GM12878 (cell line): ENCODE measurements at regions not wholly inside any gene's neighbourhood (a gene's known extent, or its start where the extent isn't known, plus 50 kb on each side); places are given as distances from the start of the nearest gene placed in this dataset.

ENCODE experiments used
- ATAC-seq: fragments of 200-7000 bp; cut with Tn5 transposase; 3 replicates; pipeline ENCODE4 v1.9.1; 2020; ENCODE audit warnings: mild to moderate bottlenecking, moderate library complexity
- BruUV-seq: library from RNA; stranded (reverse); fragments of 400-500 nt; replicated peaks from 2 replicates; lab custom pipeline; 2021; lab: Mats Ljungman, UMichigan
- CTCF ChIA-PET: fragments of 300-600 bp; sonication (Branson Sonifier 250); formaldehyde crosslinking; extraction: SDS; loops from one replicate; lab custom pipeline; 2021; ENCODE audit warnings: inconsistent platforms; lab: Yijun Ruan, JAX
- POLR2A ChIA-PET: fragments of 350-600 bp; formaldehyde crosslinking; extraction: SDS; loops from one replicate; lab custom pipeline; 2021; ENCODE audit warnings: inconsistent platforms; lab: Charles Lee
- RAD21 ChIA-PET: fragments of 300-600 bp; sonication (Branson Sonifier 250); formaldehyde crosslinking; loops from one replicate; lab custom pipeline; 2023; ENCODE audit warnings: antibody characterized with exemption; ENCODE audit not compliant: unreplicated experiment; lab: Charles Lee
- SMC1A ChIA-PET: fragments of 300-600 bp; sonication (Branson Sonifier 250); formaldehyde crosslinking; loops from one replicate; lab custom pipeline; 2023; ENCODE audit not compliant: unreplicated experiment, uncharacterized antibody; lab: Charles Lee
- DNase-seq: peaks from one replicate; pipeline ENCODE4 v3.0.0-alpha.2; 2011; ENCODE audit warnings: low read depth, low spot score
- FAIRE-seq: peaks from 3 replicates; lab custom pipeline; 2011; peaks lifted over from hg19 to GRCh38; lab: Jason Lieb, UNC
- H2AFZ ChIP-seq: 2 replicates; pipeline ENCODE4 v1.6.0; 2011; ENCODE audit warnings: low read depth, low read length, control low read depth; ENCODE audit not compliant: control insufficient read depth
- H3K27ac ChIP-seq: 2 replicates; pipeline ENCODE4 v1.5.1; 2011; ENCODE audit warnings: control low read depth; ENCODE audit not compliant: control insufficient read depth, insufficient read depth
- H3K27me3 ChIP-seq, 2 experiments: replicated peaks in 1 of 2; 2 replicates each; pipeline versions ENCODE4 v1.6.0 to v1.6.1; 2011; ENCODE audit warnings: low read length in 1 of 2; ENCODE audit not compliant: control insufficient read depth in 2 of 2, insufficient read depth in 2 of 2
- H3K36me3 ChIP-seq, 2 experiments: 2 replicates each; pipeline ENCODE4 v1.5.1; 2011; ENCODE audit warnings: low read length in 1 of 2; ENCODE audit not compliant: control insufficient read depth in 2 of 2, insufficient read depth in 2 of 2
- H3K4me1 ChIP-seq: 2 replicates; pipeline ENCODE4 v1.6.1; 2011; ENCODE audit warnings: mild to moderate bottlenecking, low read length, moderate library complexity, mixed read lengths; ENCODE audit not compliant: control insufficient read depth, insufficient read depth
- H3K4me2 ChIP-seq: 2 replicates; pipeline ENCODE4 v1.6.0; 2011; ENCODE audit warnings: control low read depth; ENCODE audit not compliant: control insufficient read depth, insufficient read depth
- H3K4me3 ChIP-seq: fragments of 200-600 bp; sonication (generic); 2 replicates; pipeline ENCODE4 v1.5.1; 2016
- H3K79me2 ChIP-seq: 2 replicates; pipeline ENCODE4 v1.6.0; 2011; ENCODE audit warnings: low read length; ENCODE audit not compliant: control insufficient read depth, insufficient read depth
- H3K9ac ChIP-seq: 2 replicates; pipeline ENCODE4 v1.8.0; 2011; ENCODE audit warnings: low read length, control low read depth, mixed read lengths; ENCODE audit not compliant: control insufficient read depth, insufficient read depth
- H3K9me3 ChIP-seq: replicated peaks from 3 replicates; pipeline ENCODE4 v1.5.1; 2011; ENCODE audit warnings: mild to moderate bottlenecking, low read length; ENCODE audit not compliant: control insufficient read depth, insufficient read depth
- H4K20me1 ChIP-seq: 2 replicates; pipeline ENCODE4 v1.6.0; 2011; ENCODE audit not compliant: control insufficient read depth, insufficient read depth
- ATF2 ChIP-seq: IDR thresholded peaks from 2 replicates; pipeline ENCODE4 v1.6.1; 2012; ENCODE audit warnings: low read length, inconsistent platforms
- ATF3 ChIP-seq: IDR thresholded peaks from 2 replicates; pipeline ENCODE4 v1.6.1; 2011; ENCODE audit warnings: low read depth, mild to moderate bottlenecking, low read length, moderate library complexity, borderline replicate concordance; ENCODE audit errors: extremely low read depth
- CBX3 ChIP-seq: fragments of 200-600 bp; sonication (generic); IDR thresholded peaks from 2 replicates; pipeline ENCODE4 v1.6.1; 2016; ENCODE audit warnings: low read depth, borderline replicate concordance
- CEBPB ChIP-seq, 2 experiments: fragments of 150-350 bp in 1 of 2; IDR thresholded peaks; 2 replicates each; pipeline ENCODE4 v1.6.1; 2012 to 2014; ENCODE audit warnings: low read depth in 2 of 2, low read length in 2 of 2, borderline replicate concordance in 1 of 2, inconsistent platforms in 1 of 2
- FOXK2 ChIP-seq: fragments of 450-650 bp; IDR thresholded peaks from 2 replicates; pipeline ENCODE4 v1.6.1; 2017; ENCODE audit warnings: mild to moderate bottlenecking, moderate library complexity
- KLF5 ChIP-seq: fragments of 450-650 bp; IDR thresholded peaks from 2 replicates; pipeline ENCODE4 v1.6.1; 2014; ENCODE audit warnings: mild to moderate bottlenecking; ENCODE audit not compliant: partially characterized antibody
- MYC ChIP-seq: IDR thresholded peaks from 2 replicates; pipeline ENCODE4 v1.6.1; 2011; ENCODE audit warnings: mild to moderate bottlenecking, low read length, moderate library complexity, inconsistent platforms; ENCODE audit not compliant: insufficient read depth, insufficient replicate concordance, insufficient read length, severe bottlenecking
- NFXL1 ChIP-seq: fragments of 450-650 bp; IDR thresholded peaks from 2 replicates; pipeline ENCODE4 v1.6.1; 2017; ENCODE audit warnings: antibody characterized with exemption, mild to moderate bottlenecking, borderline replicate concordance
- NR2C2 ChIP-seq: IDR thresholded peaks from 2 replicates; pipeline ENCODE4 v1.6.1; 2011; ENCODE audit warnings: borderline replicate concordance, low read depth; ENCODE audit not compliant: control insufficient read depth, insufficient read length
- POLR2AphosphoS5 ChIP-seq: IDR thresholded peaks from 2 replicates; pipeline ENCODE4 v1.6.1; 2011; ENCODE audit warnings: mild to moderate bottlenecking, low read length, inconsistent platforms
- SMARCA5 ChIP-seq: fragments of 450-650 bp; IDR thresholded peaks from 2 replicates; pipeline ENCODE4 v1.6.1; 2017; ENCODE audit warnings: mild to moderate bottlenecking
- SUPT20H ChIP-seq: IDR thresholded peaks from 2 replicates; pipeline ENCODE4 v1.6.1; 2011; ENCODE audit warnings: low read depth, mild to moderate bottlenecking, low read length, moderate library complexity, borderline replicate concordance; ENCODE audit not compliant: control insufficient read depth
- TARDBP ChIP-seq: IDR thresholded peaks from 2 replicates; pipeline ENCODE4 v1.6.1; 2016; ENCODE audit warnings: borderline replicate concordance
- YBX1 ChIP-seq: fragments of 450-650 bp; IDR thresholded peaks from 2 replicates; pipeline ENCODE4 v1.6.1; 2016; ENCODE audit warnings: antibody characterized with exemption
- WGBS: methylation state at CpG from one replicate; pipeline ENCODE4 v1.1.6; 2016; ENCODE audit warnings: low lambda C conversion rate; ENCODE audit not compliant: insufficient replicate concordance, insufficient coverage; ENCODE audit errors: missing lambda C conversion rate; 5-methylcytosine and 5-hydroxymethylcytosine counted together
- in situ Hi-C: fragments of 300-500 bp; cut with MboI; formaldehyde crosslinking; loops from 9 replicates; pipeline ENCODE4 v1.14.3; 2018; ENCODE audit warnings: mixed read lengths
- intact Hi-C: fragments of 100-400 bp; cut with micrococcal nuclease; formaldehyde crosslinking; loops from one replicate; pipeline ENCODE4 v1.14.2; 2022; ENCODE audit not compliant: unreplicated experiment

- intact Hi-C loops, result no loop called here
- Histone ChIP-seq H3K27ac (no peak overlapping the region), H2AFZ (no peak overlapping the region), H3K27me3 (no peaks in the 10 kb centered on the region), H3K9ac (no peak overlapping the region), H3K9me3 (no peaks in the 10 kb centered on the region), H3K4me2 (no peak overlapping the region), H3K4me1 (no peaks in the 10 kb centered on the region), H3K4me3 (no peak overlapping the region), H3K79me2 (no peaks in the 10 kb centered on the region)
- BruUV-seq, result no TSS peak
- in situ Hi-C loops, result no loop called here
- CTCF ChIA-PET, result no interaction called here
- SMC1A ChIA-PET, result no interaction called here
- POLR2A ChIA-PET, result no interaction called here
- no peak for ATAC-seq
- no peak for TF ChIP-seq CEBPB (IDR thresholded peaks at IDR 0.05; ENCODE audit: borderline replicate concordance in 1 of 2, low read depth in 2 of 2, low read length in 2 of 2)
- no peak for TF ChIP-seq ATF2
- no peak for TF ChIP-seq TARDBP
- TF ChIP-seq SMARCA5, result no peak
- TF ChIP-seq, all 136 proteins: peak for 0
- DNase-seq (no peak), FAIRE-seq (no peak)
- Histone ChIP-seq H3K36me3 (no peaks in the 10 kb centered on the region), H4K20me1 (no peaks in the 10 kb centered on the region)
- RAD21 ChIA-PET, result no interaction called here
- 3% methylated on average over 2 of the region's 2 CpGs for WGBS
These were observed 378.9 kb downstream of the SLCO4C1 start for GRCh38 chr5:101917166-101917565.

GRCh38 chr5:101915554-101915953 is 380.5 kb downstream of the SLCO4C1 start:
- no peaks in the 10 kb centered on the region for H3K79me2 ChIP-seq
- ChIA-PET RAD21 (no interaction called here), SMC1A (no interaction called here), POLR2A (no interaction called here), CTCF (no interaction called here)
- H3K4me3 ChIP-seq, result no peak overlapping the region
- H3K9ac ChIP-seq, result no peak overlapping the region
- no peak for ATAC-seq
- H3K9me3 ChIP-seq, result no peaks in the 10 kb centered on the region
- H3K27ac ChIP-seq, result no peak overlapping the region
- H2AFZ ChIP-seq, result no peak overlapping the region
- intact Hi-C loops, result no loop called here
- H3K4me1 ChIP-seq, result no peaks in the 10 kb centered on the region
- no peak overlapping the region for H3K4me2 ChIP-seq
- no peaks in the 10 kb centered on the region for H4K20me1 ChIP-seq
- H3K27me3 ChIP-seq, result no peaks in the 10 kb centered on the region
- H3K36me3 ChIP-seq, result no peaks in the 10 kb centered on the region
- BruUV-seq, result no TSS peak
- no peak for FAIRE-seq
- WGBS, result 67% methylated on average over 7 of the region's 7 CpGs
- in situ Hi-C loops, result no loop called here
- DNase-seq, result no peak
- TF ChIP-seq POLR2AphosphoS5 (no peak), NR2C2 (no peak), FOXK2 (no peak), SUPT20H (no peak), MYC (no peak), ATF3 (no peak), YBX1 (no peak), KLF5 (no peak), CBX3 (no peak), NFXL1 (no peak)
